Brain microvascular endothelial cell (primary cell): ENCODE measurements at regions not wholly inside any gene's neighbourhood (a gene's known extent, or its start where the extent isn't known, plus 50 kb on each side); places are given as distances from the start of the nearest gene placed in this dataset.

Experiments
- DNase-seq: peaks from one replicate; pipeline ENCODE4 v3.0.0-alpha.2; 2020
- H3K27ac ChIP-seq: fragments of 250-450 bp; sonication (Bioruptor Pico); 2 replicates; pipeline ENCODE4 v1.5.1; 2020; ENCODE audit warnings: mild to moderate bottlenecking, moderate library complexity
- H3K27me3 ChIP-seq: fragments of 250-450 bp; sonication (Bioruptor Pico); replicated peaks from 2 replicates; pipeline ENCODE4 v1.5.1; 2020; ENCODE audit warnings: mild to moderate bottlenecking
- H3K36me3 ChIP-seq: fragments of 250-450 bp; sonication (Bioruptor Pico); replicated peaks from 2 replicates; pipeline ENCODE4 v1.5.1; 2020; ENCODE audit warnings: mild to moderate bottlenecking
- H3K4me3 ChIP-seq: 2 replicates; pipeline ENCODE4 v1.5.1; 2011; ENCODE audit warnings: low read depth, mild to moderate bottlenecking, control low read depth, low read length, moderate library complexity
- CTCF ChIP-seq: IDR thresholded peaks from 2 replicates; pipeline ENCODE4 v1.5.1; 2011; ENCODE audit warnings: low read depth, mild to moderate bottlenecking, moderate library complexity, low read length, control low read depth, inconsistent platforms; ENCODE audit errors: missing control alignments
- in situ Hi-C: cut with HindIII; loops from 2 replicates; pipeline ENCODE4 v1.10.0; 2017; ENCODE audit warnings: low sequenced_read_pairs, low pct_ligation_motif_present

DNA sequence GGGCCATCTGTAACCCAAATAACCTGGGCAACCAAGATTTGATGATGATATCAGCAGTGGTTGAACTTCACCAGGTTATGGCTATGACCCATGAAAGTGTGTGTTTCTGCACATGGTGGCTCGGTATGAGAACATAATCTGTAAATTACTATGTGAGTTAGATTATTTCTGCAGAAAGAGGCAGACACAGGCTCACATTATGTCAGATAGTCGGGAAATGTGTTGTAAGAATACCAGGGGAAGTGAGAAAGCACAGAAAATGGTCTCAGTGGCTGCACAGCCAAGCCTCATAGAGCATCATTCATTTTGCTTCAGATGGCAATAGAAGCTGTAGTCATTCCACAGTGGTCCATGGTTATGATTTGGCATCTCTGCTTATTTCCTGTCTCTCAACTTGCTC, 63.0 kb upstream of the RBPJ start:
- in situ Hi-C loops: no loop called here
- no peak overlapping the region for H3K4me3 ChIP-seq
- no peak for DNase-seq
- H3K27me3 ChIP-seq: no peaks in the 10 kb centered on the region
- H3K27ac ChIP-seq: no peak overlapping the region
- H3K36me3 ChIP-seq: no peaks in the 10 kb centered on the region
- TF ChIP-seq CTCF: no peak

DNA sequence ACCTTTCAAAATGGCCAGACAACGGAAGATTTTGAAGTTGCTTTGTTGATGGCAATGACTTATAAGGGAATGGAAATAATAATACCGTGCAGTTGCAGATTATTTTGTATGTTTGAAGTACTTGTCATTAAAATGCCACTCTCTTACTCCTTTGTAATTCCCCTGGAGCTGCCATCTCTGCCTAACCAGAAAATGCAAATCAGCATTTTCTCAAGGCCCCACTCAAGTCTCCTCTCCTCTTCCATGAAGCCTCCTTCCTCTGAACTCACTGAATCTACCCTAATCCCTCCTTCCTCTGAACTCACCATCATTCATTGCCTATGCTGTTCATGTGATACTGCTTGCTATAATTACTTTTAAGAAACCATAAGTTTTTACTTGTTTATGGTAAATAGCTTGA, 60.2 kb upstream of the RBPJ start:
- Histone ChIP-seq H3K27me3 (no peaks in the 10 kb centered on the region), H3K4me3 (no peak overlapping the region), H3K36me3 (no peaks in the 10 kb centered on the region), H3K27ac (no peak overlapping the region)
- TF ChIP-seq CTCF: no peak
- DNase-seq: no peak
- in situ Hi-C loops: no loop called here

DNA sequence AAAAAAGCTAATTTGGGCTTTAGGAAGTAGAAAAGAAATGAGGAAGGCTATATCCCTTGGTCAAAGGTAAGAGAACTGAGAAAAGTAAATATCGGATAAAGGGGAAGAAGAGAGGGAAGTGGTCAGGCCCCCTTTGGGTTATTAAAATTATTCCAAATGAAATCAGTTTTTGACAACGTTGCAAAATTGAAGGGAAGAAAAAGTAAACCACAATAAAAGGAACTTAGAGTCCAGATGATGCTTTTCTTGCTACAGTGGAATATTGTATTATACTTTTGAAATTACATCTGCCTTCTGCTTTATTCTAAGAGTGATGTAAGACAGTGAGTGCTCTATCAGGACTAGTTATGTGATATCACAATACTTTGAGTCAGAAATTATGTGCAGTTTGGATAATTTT, 59.4 kb upstream of the RBPJ start:
- no peak for TF ChIP-seq CTCF
- H3K36me3 ChIP-seq: no peaks in the 10 kb centered on the region

GRCh38 chr4:26263165-26263564, 57.6 kb upstream of the RBPJ start:
- no peak for TF ChIP-seq CTCF
- no peak overlapping the region for H3K27ac ChIP-seq
- in situ Hi-C loops: no loop called here
- no peaks in the 10 kb centered on the region for H3K27me3 ChIP-seq
- H3K36me3 ChIP-seq: no peaks in the 10 kb centered on the region
- DNase-seq: no peak
- H3K4me3 ChIP-seq: no peak overlapping the region

More for the DNA sequence above, 59.4 kb upstream of the RBPJ start:
- Histone ChIP-seq H3K4me3 (no peak overlapping the region), H3K27me3 (no peaks in the 10 kb centered on the region), H3K27ac (no peak overlapping the region)
- DNase-seq: no peak
- in situ Hi-C loops: no loop called here

GRCh38 chr4:26264109-26264508, 56.7 kb upstream of the RBPJ start:
- no peaks in the 10 kb centered on the region for H3K27me3 ChIP-seq
- no peaks in the 10 kb centered on the region for H3K36me3 ChIP-seq
- DNase-seq: no peak
- no peak overlapping the region for H3K4me3 ChIP-seq
- TF ChIP-seq CTCF: no peak
- no peak overlapping the region for H3K27ac ChIP-seq
- in situ Hi-C loops: no loop called here

DNA sequence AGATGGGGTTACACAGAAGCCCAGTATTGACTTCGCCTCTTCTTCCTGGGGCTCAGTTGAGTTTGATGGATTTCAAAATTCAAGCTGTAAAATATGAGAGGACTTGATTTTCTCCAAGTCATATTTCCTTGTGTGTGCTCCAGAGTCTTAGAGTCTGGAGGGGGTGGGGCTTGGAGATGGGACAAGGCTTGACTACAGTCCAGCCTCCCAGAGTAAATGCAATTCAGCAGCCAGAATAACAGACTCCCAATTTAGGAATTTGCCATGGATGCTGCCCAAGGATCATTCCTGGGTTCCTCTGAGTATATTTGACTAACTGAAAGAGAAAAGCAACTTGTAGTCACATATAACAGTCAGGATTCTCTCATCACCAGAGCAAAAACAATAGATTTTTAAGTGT, 53.7 kb upstream of the RBPJ start:
- Histone ChIP-seq H3K27me3 (no peaks in the 10 kb centered on the region), H3K36me3 (no peaks in the 10 kb centered on the region), H3K27ac (no peak overlapping the region), H3K4me3 (no peak overlapping the region)
- no peak for DNase-seq
- in situ Hi-C loops: no loop called here
- TF ChIP-seq CTCF: no peak
